ENCODE measurements at regions not wholly inside any gene's neighbourhood (a gene's known extent, or its start where the extent isn't known, plus 50 kb on each side); places are given as distances from the start of the nearest gene placed in this dataset.

DNA sequence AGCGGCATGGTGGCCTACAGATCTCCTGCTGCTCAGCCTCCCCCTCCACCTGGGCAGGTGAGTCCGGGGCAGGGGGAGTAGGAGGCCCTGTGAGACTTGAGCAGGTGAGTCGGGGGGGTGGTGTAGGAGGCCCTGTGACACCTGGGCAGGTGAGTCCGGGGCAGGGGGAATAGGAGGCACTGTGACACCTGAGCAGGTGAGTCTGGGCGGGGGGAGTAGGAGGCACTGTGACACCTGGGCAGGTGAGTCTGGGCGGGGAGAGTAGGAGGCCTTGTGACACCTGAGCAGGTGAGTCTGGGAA is 299.3 kb downstream of the BRD1 start:
- no peak for TF ChIP-seq POLR2A (IDR thresholded peaks at IDR 0.05)
- TF ChIP-seq, protein P1, sequence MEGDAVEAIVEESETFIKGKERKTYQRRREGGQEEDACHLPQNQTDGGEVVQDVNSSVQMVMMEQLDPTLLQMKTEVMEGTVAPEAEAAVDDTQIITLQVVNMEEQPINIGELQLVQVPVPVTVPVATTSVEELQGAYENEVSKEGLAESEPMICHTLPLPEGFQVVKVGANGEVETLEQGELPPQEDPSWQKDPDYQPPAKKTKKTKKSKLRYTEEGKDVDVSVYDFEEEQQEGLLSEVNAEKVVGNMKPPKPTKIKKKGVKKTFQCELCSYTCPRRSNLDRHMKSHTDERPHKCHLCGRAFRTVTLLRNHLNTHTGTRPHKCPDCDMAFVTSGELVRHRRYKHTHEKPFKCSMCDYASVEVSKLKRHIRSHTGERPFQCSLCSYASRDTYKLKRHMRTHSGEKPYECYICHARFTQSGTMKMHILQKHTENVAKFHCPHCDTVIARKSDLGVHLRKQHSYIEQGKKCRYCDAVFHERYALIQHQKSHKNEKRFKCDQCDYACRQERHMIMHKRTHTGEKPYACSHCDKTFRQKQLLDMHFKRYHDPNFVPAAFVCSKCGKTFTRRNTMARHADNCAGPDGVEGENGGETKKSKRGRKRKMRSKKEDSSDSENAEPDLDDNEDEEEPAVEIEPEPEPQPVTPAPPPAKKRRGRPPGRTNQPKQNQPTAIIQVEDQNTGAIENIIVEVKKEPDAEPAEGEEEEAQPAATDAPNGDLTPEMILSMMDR (IDR thresholded peaks at IDR 0.05): no peak

Data from heart left ventricle (tissue), 13 donors.